HG03521 (cell line): ENCODE measurements at regions not wholly inside any gene's neighbourhood (a gene's known extent, or its start where the extent isn't known, plus 50 kb on each side); places are given as distances from the start of the nearest gene placed in this dataset.

Source experiments
- ATAC-seq: cut with Tn5 transposase; IDR thresholded peaks from one replicate; pipeline ENCODE4 v1.9.1; 2021; ENCODE audit warnings: mild to moderate bottlenecking, moderate library complexity; ENCODE audit not compliant: unreplicated experiment

GRCh38 chr6:164336455-164336854 is 921.9 kb downstream of the QKI start:
- ATAC-seq, result no peak

GRCh38 chr6:164331026-164331425 is 916.5 kb downstream of the QKI start:
- ATAC-seq, result no peak

GRCh38 chr6:164325168-164325567 is 910.6 kb downstream of the QKI start:
- ATAC-seq, result no peak

GRCh38 chr6:164322533-164322932 is 908.0 kb downstream of the QKI start:
- no peak for ATAC-seq

- ATAC-seq, result no peak
Measured at GRCh38 chr6:164321297-164321696, 906.8 kb downstream of the QKI start.

GRCh38 chr6:164315376-164315775 is 900.9 kb downstream of the QKI start:
- no peak for ATAC-seq

GRCh38 chr6:164308339-164308738 is 893.8 kb downstream of the QKI start:
- no peak for ATAC-seq

GRCh38 chr6:164303102-164303964 is 888.8 kb downstream of the QKI start:
- ATAC-seq, result no peak

GRCh38 chr6:164296411-164296810 is 881.9 kb downstream of the QKI start:
- no peak for ATAC-seq

GRCh38 chr6:164294047-164294784 is 879.7 kb downstream of the QKI start:
- no peak for ATAC-seq

GRCh38 chr6:164291224-164291623 is 876.7 kb downstream of the QKI start:
- ATAC-seq, result no peak

- ATAC-seq, result no peak
Measured at GRCh38 chr6:164290101-164290500, 875.6 kb downstream of the QKI start.

- ATAC-seq, result no peak
Measured at GRCh38 chr6:164286011-164286410, 871.5 kb downstream of the QKI start.

GRCh38 chr6:164283574-164283973 is 869.1 kb downstream of the QKI start:
- no peak for ATAC-seq

- no peak for ATAC-seq
Measured at GRCh38 chr6:164276211-164276610, 861.7 kb downstream of the QKI start.

GRCh38 chr6:164275773-164276172 is 861.3 kb downstream of the QKI start:
- ATAC-seq, result no peak

GRCh38 chr6:164274493-164274892 is 860.0 kb downstream of the QKI start:
- ATAC-seq, result no peak

- no peak for ATAC-seq
Measured at GRCh38 chr6:164273491-164273890, 859.0 kb downstream of the QKI start.

- no peak for ATAC-seq
Measured at GRCh38 chr6:164266851-164267250, 852.3 kb downstream of the QKI start.

- ATAC-seq, result no peak
Measured at GRCh38 chr6:164262348-164262747, 847.8 kb downstream of the QKI start.

- no peak for ATAC-seq
Measured at GRCh38 chr6:164258421-164258820, 843.9 kb downstream of the QKI start.

- ATAC-seq, result no peak
Measured at GRCh38 chr6:164252948-164253347, 838.4 kb downstream of the QKI start.
